Neural cell (in vitro differentiated cells): ENCODE measurements at regions not wholly inside any gene's neighbourhood (a gene's known extent, or its start where the extent isn't known, plus 50 kb on each side); places are given as distances from the start of the nearest gene placed in this dataset.

Source experiments
- H2AFZ ChIP-seq: fragments of 200-600, 300-800 bp; sonication (generic), shearing (Covaris generic); 2 replicates; pipeline ENCODE4 v1.6.0; 2014; ENCODE audit warnings: low read depth, mild to moderate bottlenecking, antibody characterized with exemption, low read length, moderate library complexity
- H3F3A ChIP-seq: fragments of 200-600 bp; shearing (Covaris generic); 2 replicates; pipeline ENCODE4 v1.6.1; 2016; ENCODE audit warnings: mild to moderate bottlenecking, moderate library complexity, mixed read lengths, antibody characterized with exemption, low read length; ENCODE audit not compliant: insufficient read depth, poor library complexity, severe bottlenecking
- H3K27ac ChIP-seq: fragments of 200-600, 300-800 bp; sonication (generic), shearing (Covaris generic); 2 replicates; pipeline ENCODE4 v1.5.1; 2014; ENCODE audit warnings: mild to moderate bottlenecking, low read length, moderate library complexity
- H3K27me3 ChIP-seq: fragments of 300-800, 200-600 bp; sonication (generic), shearing (Covaris generic); 2 replicates; pipeline ENCODE4 v1.6.0; 2014; ENCODE audit warnings: mild to moderate bottlenecking, low read depth, low read length, moderate library complexity; ENCODE audit not compliant: insufficient read depth
- H3K36me3 ChIP-seq: fragments of 300-800, 200-600 bp; sonication (generic), shearing (Covaris generic); 2 replicates; pipeline ENCODE4 v1.5.1; 2014; ENCODE audit warnings: mild to moderate bottlenecking, antibody characterized with exemption, low read length, moderate library complexity; ENCODE audit not compliant: insufficient read depth
- H3K4me2 ChIP-seq: fragments of 300-800, 200-600 bp; sonication (generic), shearing (Covaris generic); 2 replicates; pipeline ENCODE4 v1.6.0; 2014; ENCODE audit warnings: mild to moderate bottlenecking, low read length
- H3K4me3 ChIP-seq: fragments of 300-800, 200-600 bp; sonication (generic), shearing (Covaris generic); 2 replicates; pipeline ENCODE4 v1.5.1; 2014; ENCODE audit warnings: mild to moderate bottlenecking, low read length, moderate library complexity
- H3K79me2 ChIP-seq: fragments of 200-600 bp; shearing (Covaris generic); replicated peaks from 2 replicates; pipeline ENCODE4 v1.6.0; 2014; ENCODE audit warnings: mild to moderate bottlenecking, low read length, moderate library complexity; ENCODE audit not compliant: insufficient read depth
- H3K9ac ChIP-seq: fragments of 300-800, 200-600 bp; sonication (generic), shearing (Covaris generic); 2 replicates; pipeline ENCODE4 v1.6.1; 2016; ENCODE audit warnings: mild to moderate bottlenecking, low read length, mixed read lengths
- H3K9me2 ChIP-seq: fragments of 200-600 bp; shearing (Covaris generic); 2 replicates; pipeline ENCODE4 v1.6.1; 2016; ENCODE audit warnings: mild to moderate bottlenecking, low read length, mixed read lengths; ENCODE audit not compliant: insufficient read depth
- H3K9me3 ChIP-seq: fragments of 200-600, 300-800 bp; sonication (generic), shearing (Covaris generic); 2 replicates; pipeline ENCODE4 v1.6.1; 2016; ENCODE audit warnings: mild to moderate bottlenecking, mixed run types, low read length, moderate library complexity, mixed read lengths
- H4K20me1 ChIP-seq: fragments of 200-600 bp; shearing (Covaris generic); 2 replicates; pipeline ENCODE4 v1.6.1; 2016; ENCODE audit warnings: mild to moderate bottlenecking, mixed run types; ENCODE audit not compliant: insufficient read depth
- EP300 ChIP-seq: fragments of 450-650 bp; conservative IDR thresholded peaks from 2 replicates; pipeline ENCODE4 v1.6.1; 2014; ENCODE audit warnings: antibody characterized with exemption, mild to moderate bottlenecking, moderate library complexity; ENCODE audit not compliant: poor library complexity, severe bottlenecking
- EZH2 ChIP-seq: fragments of 200-600, 300-800 bp; shearing (Covaris generic), sonication (generic); IDR thresholded peaks from 2 replicates; pipeline ENCODE4 v1.6.1; 2014; ENCODE audit warnings: antibody characterized with exemption, low read length, borderline replicate concordance, mild to moderate bottlenecking; ENCODE audit not compliant: insufficient read depth, poor library complexity, severe bottlenecking
- MXI1 ChIP-seq: fragments of 450-650 bp; conservative IDR thresholded peaks from 2 replicates; pipeline ENCODE4 v1.6.1; 2014; ENCODE audit warnings: antibody characterized with exemption, mild to moderate bottlenecking; ENCODE audit not compliant: poor library complexity, severe bottlenecking
- POLR2AphosphoS5 ChIP-seq: IDR thresholded peaks from 2 replicates; pipeline ENCODE4 v1.6.1; 2012
- RAD21 ChIP-seq: fragments of 450-650 bp; conservative IDR thresholded peaks from 2 replicates; pipeline ENCODE4 v1.6.1; 2014; ENCODE audit warnings: antibody characterized with exemption, mild to moderate bottlenecking, moderate library complexity
- SMC3 ChIP-seq: fragments of 450-650 bp; conservative IDR thresholded peaks from 2 replicates; pipeline ENCODE4 v1.6.1; 2014; ENCODE audit warnings: antibody characterized with exemption, mild to moderate bottlenecking, moderate library complexity; ENCODE audit not compliant: poor library complexity
- TAF1 ChIP-seq: IDR thresholded peaks from 2 replicates; pipeline ENCODE4 v1.6.1; 2012; ENCODE audit warnings: low read depth
- TF ChIP-seq, protein P1 (sequence below): fragments of 450-650 bp; IDR thresholded peaks from 2 replicates; pipeline ENCODE4 v1.5.1; 2014; ENCODE audit warnings: antibody characterized with exemption, mild to moderate bottlenecking, moderate library complexity; ENCODE audit not compliant: poor library complexity, severe bottlenecking
- TF ChIP-seq, protein P2 (sequence below): IDR thresholded peaks from 2 replicates; pipeline ENCODE4 v1.6.1; 2012; ENCODE audit warnings: borderline replicate concordance

DNA sequence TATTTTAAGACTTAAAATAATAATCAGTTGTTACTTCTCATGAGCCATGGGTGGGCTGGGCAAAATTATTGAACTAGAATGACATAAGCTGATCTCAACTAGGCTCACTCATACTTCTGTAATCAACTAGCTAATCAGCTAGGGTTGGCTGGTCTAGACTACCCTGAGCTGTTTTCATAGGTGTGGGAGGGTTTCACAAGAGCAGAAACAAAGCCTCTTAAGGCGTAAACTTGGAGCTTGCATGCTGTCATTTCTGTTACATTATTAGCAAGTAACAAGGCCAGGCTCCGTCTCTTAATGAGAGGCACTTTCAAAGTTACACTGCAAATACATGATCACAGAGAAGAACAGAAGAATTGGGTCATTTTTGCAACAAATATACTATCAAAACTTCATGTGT, 57.2 kb upstream of the GHR start:
- Histone ChIP-seq H3K4me3 (no peak overlapping the region), H3K36me3 (no peaks in the 10 kb centered on the region), H3K27ac (no peak overlapping the region), H3K4me2 (no peak overlapping the region), H4K20me1 (no peaks in the 10 kb centered on the region), H3F3A (no peaks in the 10 kb centered on the region), H3K9ac (no peak overlapping the region), H3K9me2 (no peaks in the 10 kb centered on the region), H2AFZ (no peak overlapping the region), H3K79me2 (no peaks in the 10 kb centered on the region), H3K27me3 (no peaks in the 10 kb centered on the region), H3K9me3 (no peaks in the 10 kb centered on the region)
- TF ChIP-seq SMC3 (no peak), EP300 (no peak), POLR2AphosphoS5 (no peak), TAF1 (no peak), EZH2 (no peak), RAD21 (no peak), MXI1 (no peak)
- TF ChIP-seq, protein P1, sequence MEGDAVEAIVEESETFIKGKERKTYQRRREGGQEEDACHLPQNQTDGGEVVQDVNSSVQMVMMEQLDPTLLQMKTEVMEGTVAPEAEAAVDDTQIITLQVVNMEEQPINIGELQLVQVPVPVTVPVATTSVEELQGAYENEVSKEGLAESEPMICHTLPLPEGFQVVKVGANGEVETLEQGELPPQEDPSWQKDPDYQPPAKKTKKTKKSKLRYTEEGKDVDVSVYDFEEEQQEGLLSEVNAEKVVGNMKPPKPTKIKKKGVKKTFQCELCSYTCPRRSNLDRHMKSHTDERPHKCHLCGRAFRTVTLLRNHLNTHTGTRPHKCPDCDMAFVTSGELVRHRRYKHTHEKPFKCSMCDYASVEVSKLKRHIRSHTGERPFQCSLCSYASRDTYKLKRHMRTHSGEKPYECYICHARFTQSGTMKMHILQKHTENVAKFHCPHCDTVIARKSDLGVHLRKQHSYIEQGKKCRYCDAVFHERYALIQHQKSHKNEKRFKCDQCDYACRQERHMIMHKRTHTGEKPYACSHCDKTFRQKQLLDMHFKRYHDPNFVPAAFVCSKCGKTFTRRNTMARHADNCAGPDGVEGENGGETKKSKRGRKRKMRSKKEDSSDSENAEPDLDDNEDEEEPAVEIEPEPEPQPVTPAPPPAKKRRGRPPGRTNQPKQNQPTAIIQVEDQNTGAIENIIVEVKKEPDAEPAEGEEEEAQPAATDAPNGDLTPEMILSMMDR: no peak
- TF ChIP-seq, protein P2, sequence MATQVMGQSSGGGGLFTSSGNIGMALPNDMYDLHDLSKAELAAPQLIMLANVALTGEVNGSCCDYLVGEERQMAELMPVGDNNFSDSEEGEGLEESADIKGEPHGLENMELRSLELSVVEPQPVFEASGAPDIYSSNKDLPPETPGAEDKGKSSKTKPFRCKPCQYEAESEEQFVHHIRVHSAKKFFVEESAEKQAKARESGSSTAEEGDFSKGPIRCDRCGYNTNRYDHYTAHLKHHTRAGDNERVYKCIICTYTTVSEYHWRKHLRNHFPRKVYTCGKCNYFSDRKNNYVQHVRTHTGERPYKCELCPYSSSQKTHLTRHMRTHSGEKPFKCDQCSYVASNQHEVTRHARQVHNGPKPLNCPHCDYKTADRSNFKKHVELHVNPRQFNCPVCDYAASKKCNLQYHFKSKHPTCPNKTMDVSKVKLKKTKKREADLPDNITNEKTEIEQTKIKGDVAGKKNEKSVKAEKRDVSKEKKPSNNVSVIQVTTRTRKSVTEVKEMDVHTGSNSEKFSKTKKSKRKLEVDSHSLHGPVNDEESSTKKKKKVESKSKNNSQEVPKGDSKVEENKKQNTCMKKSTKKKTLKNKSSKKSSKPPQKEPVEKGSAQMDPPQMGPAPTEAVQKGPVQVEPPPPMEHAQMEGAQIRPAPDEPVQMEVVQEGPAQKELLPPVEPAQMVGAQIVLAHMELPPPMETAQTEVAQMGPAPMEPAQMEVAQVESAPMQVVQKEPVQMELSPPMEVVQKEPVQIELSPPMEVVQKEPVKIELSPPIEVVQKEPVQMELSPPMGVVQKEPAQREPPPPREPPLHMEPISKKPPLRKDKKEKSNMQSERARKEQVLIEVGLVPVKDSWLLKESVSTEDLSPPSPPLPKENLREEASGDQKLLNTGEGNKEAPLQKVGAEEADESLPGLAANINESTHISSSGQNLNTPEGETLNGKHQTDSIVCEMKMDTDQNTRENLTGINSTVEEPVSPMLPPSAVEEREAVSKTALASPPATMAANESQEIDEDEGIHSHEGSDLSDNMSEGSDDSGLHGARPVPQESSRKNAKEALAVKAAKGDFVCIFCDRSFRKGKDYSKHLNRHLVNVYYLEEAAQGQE: no peak
